ENCODE measurements at regions not wholly inside any gene's neighbourhood (a gene's known extent, or its start where the extent isn't known, plus 50 kb on each side); places are given as distances from the start of the nearest gene placed in this dataset.

DNA sequence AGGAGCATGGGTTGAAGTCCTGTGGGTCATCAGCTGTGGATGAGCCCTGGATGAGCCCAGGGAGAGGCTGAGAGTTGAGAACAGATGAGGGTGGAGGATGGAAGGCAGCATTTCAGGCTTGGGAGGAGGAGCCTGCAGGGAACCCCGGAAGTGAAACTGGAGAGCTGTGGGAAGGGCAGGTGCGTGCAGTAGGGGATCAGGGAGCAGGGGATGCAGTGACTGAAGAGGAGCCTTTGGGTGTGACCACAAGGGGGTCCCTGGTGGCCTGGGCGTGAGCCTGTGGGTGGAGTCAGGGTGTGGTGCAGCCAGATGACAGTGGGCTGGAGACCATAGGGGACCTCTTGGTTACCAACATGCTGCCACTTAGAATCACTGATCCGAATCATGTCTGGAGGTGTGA, 115.5 kb downstream of the PAPOLA start:
- no peak for DNase-seq

GRCh38 chr14:96622926-96623325, 120.7 kb downstream of the PAPOLA start:
- no peak for DNase-seq

GRCh38 chr14:96623676-96624484, 121.7 kb downstream of the PAPOLA start:
- DNase-seq = no peak

GRCh38 chr14:96624661-96625425, 122.7 kb downstream of the PAPOLA start:
- DNase-seq = no peak

- no peak for DNase-seq
These were observed 123.3 kb downstream of the PAPOLA start for GRCh38 chr14:96625426-96625985.

GRCh38 chr14:96626121-96626768, 124.1 kb downstream of the PAPOLA start:
- no peak for DNase-seq

DNA sequence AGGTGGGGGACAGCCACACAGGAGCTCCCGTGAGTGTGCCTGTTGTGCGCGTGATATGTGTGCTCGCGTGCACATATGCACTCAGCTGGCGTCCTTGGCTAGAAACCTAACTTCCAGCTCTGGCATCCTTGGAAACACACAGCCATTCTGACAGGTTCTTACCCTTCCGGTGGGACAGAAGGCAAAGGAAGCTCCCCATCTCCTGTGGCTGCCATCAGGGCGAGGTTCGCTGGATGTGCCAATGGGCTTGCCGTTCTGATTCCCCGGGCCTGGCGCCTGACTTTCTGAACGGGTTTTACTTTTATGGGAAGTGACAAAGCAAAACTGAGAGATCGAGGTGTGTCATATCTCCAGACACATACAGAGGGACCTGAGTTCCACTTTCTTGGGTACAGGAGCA, 124.7 kb downstream of the PAPOLA start:
- DNase-seq = no peak

GRCh38 chr14:96627386-96627785, 125.2 kb downstream of the PAPOLA start:
- DNase-seq = no peak

DNA sequence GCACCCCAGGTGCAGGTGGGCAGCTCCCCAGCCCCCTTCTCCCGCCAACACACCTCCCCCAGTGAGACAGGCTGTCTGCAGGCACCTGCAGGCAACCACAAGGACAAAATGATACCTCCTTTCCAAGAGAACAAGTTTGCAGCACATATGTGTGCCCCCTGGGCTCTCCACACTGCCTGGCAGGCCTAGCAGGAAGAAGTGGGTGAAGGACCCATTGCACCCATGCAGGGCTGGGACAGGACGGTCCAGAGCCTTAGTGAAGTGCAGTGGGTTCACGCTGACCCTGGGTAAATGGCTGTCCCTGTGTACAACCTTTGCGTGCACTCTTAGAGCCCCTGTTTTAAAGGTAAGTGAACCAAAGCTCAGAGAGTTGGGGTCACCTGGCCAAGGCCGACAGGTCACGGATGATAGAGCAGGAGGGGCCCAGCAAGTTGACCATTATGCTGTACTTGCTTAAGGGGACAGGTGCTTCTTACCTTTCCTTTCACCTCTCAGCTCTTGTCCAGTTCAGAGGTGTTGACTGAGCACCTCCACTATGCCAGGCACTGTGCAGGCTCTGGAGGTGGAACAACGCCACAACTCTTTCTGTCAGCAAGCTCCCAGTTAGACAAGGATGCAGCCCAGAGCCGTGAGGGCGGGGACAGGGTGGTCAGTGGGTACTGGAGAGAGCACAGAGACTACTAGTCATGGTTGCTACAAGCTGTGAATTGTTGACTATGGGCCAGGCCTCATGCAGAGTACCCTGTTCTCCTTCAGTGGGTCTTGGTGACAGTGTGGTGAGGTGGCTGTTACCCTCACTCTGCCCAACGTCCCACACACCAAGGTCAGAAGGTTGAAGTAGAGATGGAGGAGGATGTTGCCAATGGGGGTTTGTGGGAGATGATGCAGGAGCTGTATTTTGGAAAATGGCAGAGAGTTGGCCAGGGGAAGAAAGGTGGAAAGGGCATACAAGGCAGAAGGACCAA, 125.9 kb downstream of the PAPOLA start:
- no peak for DNase-seq

GRCh38 chr14:96629082-96629481, 126.9 kb downstream of the PAPOLA start:
- DNase-seq = no peak

DNA sequence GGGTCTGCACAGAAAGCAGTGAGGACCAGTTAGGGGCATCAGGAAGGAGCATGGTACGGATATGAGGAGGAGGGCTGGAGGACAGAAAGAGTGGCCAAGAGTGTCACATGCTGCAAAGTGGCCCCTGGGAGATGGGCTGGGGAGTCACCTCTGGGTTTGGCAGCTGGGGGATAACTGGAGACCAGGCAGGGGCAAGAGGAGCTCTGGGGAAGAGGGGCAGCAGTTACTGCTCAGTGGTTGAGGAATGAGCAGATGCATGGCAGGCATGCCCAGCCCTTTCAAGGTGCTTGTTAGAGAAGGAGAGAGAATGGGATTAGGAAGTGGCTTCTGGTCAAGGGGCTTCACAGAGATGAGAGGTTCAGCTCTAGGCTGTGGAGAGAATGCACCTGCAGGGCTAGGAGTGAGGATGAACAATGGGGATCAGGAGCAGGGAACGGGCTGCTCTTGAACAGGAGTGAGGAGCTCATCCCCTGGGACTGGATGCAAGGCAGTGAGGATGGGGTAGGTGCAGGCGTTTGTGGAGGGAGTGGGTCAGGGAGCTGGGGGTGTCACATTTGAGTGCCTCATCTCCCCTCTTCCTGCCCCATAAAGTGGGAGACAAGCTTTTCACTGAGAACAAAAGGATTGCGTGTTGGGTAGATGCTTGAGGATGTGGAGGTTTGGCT, 127.5 kb downstream of the PAPOLA start:
- DNase-seq = no peak

GRCh38 chr14:96630281-96630680, 128.1 kb downstream of the PAPOLA start:
- no peak for DNase-seq

- DNase-seq = no peak
These were observed 128.8 kb downstream of the PAPOLA start for GRCh38 chr14:96631030-96631429.

GRCh38 chr14:96631621-96632362, 129.6 kb downstream of the PAPOLA start:
- DNase-seq = no peak

DNA sequence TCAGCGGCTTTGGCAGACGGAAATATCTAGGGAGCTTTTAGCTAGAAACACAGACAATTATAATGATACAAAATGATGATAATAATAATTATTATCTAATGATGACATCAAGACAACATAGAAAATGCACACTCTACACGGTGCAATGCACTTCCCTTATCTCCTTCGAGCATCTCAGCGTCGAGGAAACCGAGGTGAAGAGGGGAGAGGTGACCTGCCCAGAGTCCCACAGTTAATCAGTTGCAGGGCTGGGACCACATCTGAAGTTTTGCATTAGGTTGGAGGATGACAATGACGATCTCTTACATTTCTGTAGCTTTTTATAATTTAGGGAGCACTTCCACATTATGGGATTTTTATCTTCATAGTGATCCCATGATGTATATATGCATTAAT, 130.2 kb downstream of the PAPOLA start:
- no peak for DNase-seq

DNA sequence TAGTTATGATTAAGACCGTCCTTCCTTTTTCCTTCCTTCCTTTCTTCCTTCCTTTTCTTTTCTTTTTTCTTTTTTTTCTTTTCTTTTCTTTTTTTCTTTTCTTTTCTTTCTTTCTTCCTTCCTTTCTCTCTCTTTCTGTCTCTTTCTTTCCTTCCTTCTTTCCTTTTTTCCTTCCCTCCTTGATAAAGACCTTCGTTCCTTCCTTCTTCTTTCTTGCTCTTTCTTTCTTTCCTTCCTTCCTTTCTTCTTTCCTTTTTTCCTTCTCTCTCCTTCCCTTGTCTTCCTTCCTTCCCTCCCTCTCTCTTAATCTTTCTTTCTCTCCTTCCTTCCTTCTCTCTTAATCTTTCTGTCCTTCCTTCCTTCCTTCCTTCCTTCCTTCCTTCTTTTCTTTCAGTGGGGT, 130.9 kb downstream of the PAPOLA start:
- DNase-seq = no peak

DNA sequence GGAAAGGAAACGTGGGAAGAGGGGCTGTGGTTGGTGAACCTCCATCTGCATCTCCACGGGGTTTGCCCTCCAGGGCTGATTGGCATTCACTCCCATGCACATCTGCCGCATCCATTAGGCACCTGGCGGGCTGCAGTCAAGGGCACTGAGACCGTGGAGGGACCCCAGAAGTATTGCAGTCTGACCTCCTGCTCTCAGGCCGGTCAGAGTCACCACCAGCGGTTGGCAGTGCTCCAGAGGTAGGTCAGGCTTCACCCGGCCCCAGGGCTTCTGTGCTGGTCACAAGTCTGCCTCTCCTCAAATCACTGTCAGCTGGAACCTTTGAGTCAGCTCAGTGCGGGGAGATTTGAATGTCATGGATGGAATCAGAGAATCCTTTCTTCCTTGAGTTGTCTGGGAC, 132.3 kb downstream of the PAPOLA start:
- DNase-seq = no peak

GRCh38 chr14:96634896-96635295, 132.7 kb downstream of the PAPOLA start:
- no peak for DNase-seq

- DNase-seq = no peak
These were observed 133.7 kb downstream of the PAPOLA start for GRCh38 chr14:96635850-96636249.

DNA sequence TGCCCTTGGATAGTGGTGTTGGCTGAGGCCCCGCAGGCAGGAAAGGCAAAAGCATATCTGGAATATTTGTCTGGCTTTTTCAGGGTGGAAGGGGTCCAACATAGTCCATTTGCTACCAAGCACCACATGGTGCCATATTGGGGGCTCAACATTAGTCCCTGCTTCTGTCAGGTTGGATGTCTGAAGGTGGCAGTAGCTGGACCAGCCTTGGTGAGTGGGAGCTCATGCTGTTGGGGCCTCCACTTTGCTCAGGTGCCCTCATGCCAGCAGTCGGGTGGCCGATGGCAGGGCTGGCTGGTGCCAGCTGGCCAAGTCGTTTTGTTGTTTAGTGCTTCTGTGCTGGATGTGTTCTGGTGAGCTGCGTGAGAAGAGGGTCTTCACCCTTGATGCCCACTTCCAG, 135.3 kb downstream of the PAPOLA start:
- DNase-seq = no peak

Data from T1000 (cell line).